ENCODE measurements at regions not wholly inside any gene's neighbourhood (a gene's known extent, or its start where the extent isn't known, plus 50 kb on each side); places are given as distances from the start of the nearest gene placed in this dataset.

GRCh38 chr1:98306517-98307089 is 354.9 kb upstream of the SNX7 start:
- CTCF ChIA-PET: no interaction called here
- no peaks in the 10 kb centered on the region for H3K9me3 ChIP-seq (ENCODE audit: control extremely low read depth in 1 of 5, control insufficient read depth in 4 of 5, insufficient read depth in 2 of 5, low read depth in 1 of 5, low read length in 4 of 5)
- H3K27ac ChIP-seq (ENCODE audit: insufficient read depth in 1 of 2, low read depth in 1 of 2, low read length in 2 of 2, poor library complexity in 1 of 2, severe bottlenecking in 2 of 2): no peak overlapping the region
- no peaks in the 10 kb centered on the region for H3K36me3 ChIP-seq (ENCODE audit: control insufficient read depth in 4 of 4, insufficient read depth in 4 of 4, low read length in 3 of 4)
- DNase-seq: peak in 2 of 3 donors; percentile 36 to 62
- H3K4me3 ChIP-seq (ENCODE audit: control insufficient read depth in 1 of 7, extremely low read depth in 1 of 7, insufficient read depth in 4 of 7, low read depth in 2 of 7, low read length in 6 of 7): no peak overlapping the region
- H3K27me3 ChIP-seq (replicated peaks in 2 of 5; ENCODE audit: control insufficient read depth in 4 of 5, insufficient read depth in 5 of 5, low read length in 4 of 5): no peaks in the 10 kb centered on the region
- H3K4me1 ChIP-seq (ENCODE audit: control extremely low read depth in 1 of 4, control insufficient read depth in 4 of 4, insufficient read depth in 4 of 4, low read length in 3 of 4): peaks cover 0 to 11% (median 4%) of the 10 kb centered on the region in 4 experiments
- POLR2A ChIA-PET: interaction anchor here (1.1 kb wide), 1 partner anchor 17 kb away, joined by 3 read pairs; no protein-coding TSS in a partner anchor

GRCh38 chr1:98305362-98305761 is 356.2 kb upstream of the SNX7 start:
- Histone ChIP-seq H3K27ac (ENCODE audit: insufficient read depth in 1 of 2, low read depth in 1 of 2, low read length in 2 of 2, poor library complexity in 1 of 2, severe bottlenecking in 2 of 2) (no peak overlapping the region), H3K27me3 (replicated peaks in 2 of 5; ENCODE audit: control insufficient read depth in 4 of 5, insufficient read depth in 5 of 5, low read length in 4 of 5) (no peaks in the 10 kb centered on the region), H3K9me3 (ENCODE audit: control extremely low read depth in 1 of 5, control insufficient read depth in 4 of 5, insufficient read depth in 2 of 5, low read depth in 1 of 5, low read length in 4 of 5) (no peaks in the 10 kb centered on the region), H3K4me1 (ENCODE audit: control extremely low read depth in 1 of 4, control insufficient read depth in 4 of 4, insufficient read depth in 4 of 4, low read length in 3 of 4) (peaks cover 0 to 11% (median 4%) of the 10 kb centered on the region in 4 experiments), H3K4me3 (ENCODE audit: control insufficient read depth in 1 of 7, extremely low read depth in 1 of 7, insufficient read depth in 4 of 7, low read depth in 2 of 7, low read length in 6 of 7) (no peak overlapping the region), H3K36me3 (ENCODE audit: control insufficient read depth in 4 of 4, insufficient read depth in 4 of 4, low read length in 3 of 4) (no peaks in the 10 kb centered on the region)
- POLR2A ChIA-PET: no interaction called here
- CTCF ChIA-PET: no interaction called here
- no CpG with 5 or more reads among the region's 2 CpGs for WGBS (ENCODE audit: insufficient coverage)
- DNase-seq: no peak

- H3K4me1 ChIP-seq (ENCODE audit: control extremely low read depth in 1 of 4, control insufficient read depth in 4 of 4, insufficient read depth in 4 of 4, low read length in 3 of 4): peaks cover 0 to 7% (median 4%) of the 10 kb centered on the region in 4 experiments
- H3K4me3 ChIP-seq (ENCODE audit: control insufficient read depth in 1 of 7, extremely low read depth in 1 of 7, insufficient read depth in 4 of 7, low read depth in 2 of 7, low read length in 6 of 7): no peak overlapping the region
- no peaks in the 10 kb centered on the region for H3K9me3 ChIP-seq (ENCODE audit: control extremely low read depth in 1 of 5, control insufficient read depth in 4 of 5, insufficient read depth in 2 of 5, low read depth in 1 of 5, low read length in 4 of 5)
- ChIA-PET POLR2A (no interaction called here), CTCF (no interaction called here)
- H3K27me3 ChIP-seq (replicated peaks in 2 of 5; ENCODE audit: control insufficient read depth in 4 of 5, insufficient read depth in 5 of 5, low read length in 4 of 5): no peaks in the 10 kb centered on the region
- H3K27ac ChIP-seq (ENCODE audit: insufficient read depth in 1 of 2, low read depth in 1 of 2, low read length in 2 of 2, poor library complexity in 1 of 2, severe bottlenecking in 2 of 2): no peak overlapping the region
- no peaks in the 10 kb centered on the region for H3K36me3 ChIP-seq (ENCODE audit: control insufficient read depth in 4 of 4, insufficient read depth in 4 of 4, low read length in 3 of 4)
- no peak for DNase-seq
Observed at GRCh38 chr1:98304888-98305287, 356.6 kb upstream of the SNX7 start.

- H3K36me3 ChIP-seq (ENCODE audit: control insufficient read depth in 4 of 4, insufficient read depth in 4 of 4, low read length in 3 of 4): no peaks in the 10 kb centered on the region
- H3K4me3 ChIP-seq (ENCODE audit: control insufficient read depth in 1 of 7, extremely low read depth in 1 of 7, insufficient read depth in 4 of 7, low read depth in 2 of 7, low read length in 6 of 7): no peak overlapping the region
- no peak for DNase-seq
- H3K4me1 ChIP-seq (ENCODE audit: control extremely low read depth in 1 of 4, control insufficient read depth in 4 of 4, insufficient read depth in 4 of 4, low read length in 3 of 4): no peaks in the 10 kb centered on the region
- CTCF ChIA-PET: no interaction called here
- no peaks in the 10 kb centered on the region for H3K9me3 ChIP-seq (ENCODE audit: control extremely low read depth in 1 of 5, control insufficient read depth in 4 of 5, insufficient read depth in 2 of 5, low read depth in 1 of 5, low read length in 4 of 5)
- H3K27me3 ChIP-seq (replicated peaks in 2 of 5; ENCODE audit: control insufficient read depth in 4 of 5, insufficient read depth in 5 of 5, low read length in 4 of 5): no peaks in the 10 kb centered on the region
- POLR2A ChIA-PET: no interaction called here
- no peak overlapping the region for H3K27ac ChIP-seq (ENCODE audit: insufficient read depth in 1 of 2, low read depth in 1 of 2, low read length in 2 of 2, poor library complexity in 1 of 2, severe bottlenecking in 2 of 2)
- WGBS (ENCODE audit: insufficient coverage): 100% methylated on average over 1 of the region's 3 CpGs
Observed at GRCh38 chr1:98299861-98300260, 361.7 kb upstream of the SNX7 start.

GRCh38 chr1:98299313-98299712 is 362.2 kb upstream of the SNX7 start:
- ChIA-PET CTCF (no interaction called here), POLR2A (no interaction called here)
- peaks cover 0 to 1% (median 0%) of the 10 kb centered on the region in 5 experiments for H3K9me3 ChIP-seq (ENCODE audit: control extremely low read depth in 1 of 5, control insufficient read depth in 4 of 5, insufficient read depth in 2 of 5, low read depth in 1 of 5, low read length in 4 of 5)

GRCh38 chr1:98298319-98298718 is 363.2 kb upstream of the SNX7 start:
- ChIA-PET POLR2A (no interaction called here), CTCF (no interaction called here)
- H3K27me3 ChIP-seq (replicated peaks in 2 of 5; ENCODE audit: control insufficient read depth in 4 of 5, insufficient read depth in 5 of 5, low read length in 4 of 5): no peaks in the 10 kb centered on the region
- no peak overlapping the region for H3K27ac ChIP-seq (ENCODE audit: insufficient read depth in 1 of 2, low read depth in 1 of 2, low read length in 2 of 2, poor library complexity in 1 of 2, severe bottlenecking in 2 of 2)
- DNase-seq: no peak
- peaks cover 0 to 2% (median 0%) of the 10 kb centered on the region in 5 experiments for H3K9me3 ChIP-seq (ENCODE audit: control extremely low read depth in 1 of 5, control insufficient read depth in 4 of 5, insufficient read depth in 2 of 5, low read depth in 1 of 5, low read length in 4 of 5)
- no CpG with 5 or more reads among the region's 2 CpGs for WGBS (ENCODE audit: insufficient coverage)
- no peaks in the 10 kb centered on the region for H3K36me3 ChIP-seq (ENCODE audit: control insufficient read depth in 4 of 4, insufficient read depth in 4 of 4, low read length in 3 of 4)
- no peak overlapping the region for H3K4me3 ChIP-seq (ENCODE audit: control insufficient read depth in 1 of 7, extremely low read depth in 1 of 7, insufficient read depth in 4 of 7, low read depth in 2 of 7, low read length in 6 of 7)
- H3K4me1 ChIP-seq (ENCODE audit: control extremely low read depth in 1 of 4, control insufficient read depth in 4 of 4, insufficient read depth in 4 of 4, low read length in 3 of 4): no peaks in the 10 kb centered on the region

More at GRCh38 chr1:98299313-98299712, 362.2 kb upstream of the SNX7 start:
- Histone ChIP-seq H3K27ac (ENCODE audit: insufficient read depth in 1 of 2, low read depth in 1 of 2, low read length in 2 of 2, poor library complexity in 1 of 2, severe bottlenecking in 2 of 2) (no peak overlapping the region), H3K27me3 (replicated peaks in 2 of 5; ENCODE audit: control insufficient read depth in 4 of 5, insufficient read depth in 5 of 5, low read length in 4 of 5) (no peaks in the 10 kb centered on the region), H3K36me3 (ENCODE audit: control insufficient read depth in 4 of 4, insufficient read depth in 4 of 4, low read length in 3 of 4) (no peaks in the 10 kb centered on the region), H3K4me3 (ENCODE audit: control insufficient read depth in 1 of 7, extremely low read depth in 1 of 7, insufficient read depth in 4 of 7, low read depth in 2 of 7, low read length in 6 of 7) (no peak overlapping the region), H3K4me1 (ENCODE audit: control extremely low read depth in 1 of 4, control insufficient read depth in 4 of 4, insufficient read depth in 4 of 4, low read length in 3 of 4) (no peaks in the 10 kb centered on the region)
- no peak for DNase-seq

- no peak for DNase-seq
- H3K4me3 ChIP-seq (ENCODE audit: control insufficient read depth in 1 of 7, extremely low read depth in 1 of 7, insufficient read depth in 4 of 7, low read depth in 2 of 7, low read length in 6 of 7): no peak overlapping the region
- ChIA-PET POLR2A (no interaction called here), CTCF (no interaction called here)
- WGBS (ENCODE audit: insufficient coverage): no CpG with 5 or more reads among the region's 1 CpG
- no peak overlapping the region for H3K27ac ChIP-seq (ENCODE audit: insufficient read depth in 1 of 2, low read depth in 1 of 2, low read length in 2 of 2, poor library complexity in 1 of 2, severe bottlenecking in 2 of 2)
- H3K4me1 ChIP-seq (ENCODE audit: control extremely low read depth in 1 of 4, control insufficient read depth in 4 of 4, insufficient read depth in 4 of 4, low read length in 3 of 4): no peaks in the 10 kb centered on the region
- H3K36me3 ChIP-seq (ENCODE audit: control insufficient read depth in 4 of 4, insufficient read depth in 4 of 4, low read length in 3 of 4): no peaks in the 10 kb centered on the region
- no peaks in the 10 kb centered on the region for H3K27me3 ChIP-seq (replicated peaks in 2 of 5; ENCODE audit: control insufficient read depth in 4 of 5, insufficient read depth in 5 of 5, low read length in 4 of 5)
- peaks cover 0 to 2% (median 0%) of the 10 kb centered on the region in 5 experiments for H3K9me3 ChIP-seq (ENCODE audit: control extremely low read depth in 1 of 5, control insufficient read depth in 4 of 5, insufficient read depth in 2 of 5, low read depth in 1 of 5, low read length in 4 of 5)
Observed at GRCh38 chr1:98296681-98297080, 364.8 kb upstream of the SNX7 start.

All from common myeloid progenitor, CD34-positive (primary cell).